HG02610 (cell line): ENCODE measurements at regions not wholly inside any gene's neighbourhood (a gene's known extent, or its start where the extent isn't known, plus 50 kb on each side); places are given as distances from the start of the nearest gene placed in this dataset.

ENCODE experiments used
- ATAC-seq: cut with Tn5 transposase; IDR thresholded peaks from one replicate; pipeline ENCODE4 v1.9.1; 2021; ENCODE audit warnings: mild to moderate bottlenecking, moderate library complexity; ENCODE audit not compliant: unreplicated experiment

GRCh38 chr18:78830826-78831225 lies 148.8 kb upstream of the SALL3 start:
- no peak for ATAC-seq

GRCh38 chr18:78831603-78832002 lies 148.0 kb upstream of the SALL3 start:
- no peak for ATAC-seq

DNA sequence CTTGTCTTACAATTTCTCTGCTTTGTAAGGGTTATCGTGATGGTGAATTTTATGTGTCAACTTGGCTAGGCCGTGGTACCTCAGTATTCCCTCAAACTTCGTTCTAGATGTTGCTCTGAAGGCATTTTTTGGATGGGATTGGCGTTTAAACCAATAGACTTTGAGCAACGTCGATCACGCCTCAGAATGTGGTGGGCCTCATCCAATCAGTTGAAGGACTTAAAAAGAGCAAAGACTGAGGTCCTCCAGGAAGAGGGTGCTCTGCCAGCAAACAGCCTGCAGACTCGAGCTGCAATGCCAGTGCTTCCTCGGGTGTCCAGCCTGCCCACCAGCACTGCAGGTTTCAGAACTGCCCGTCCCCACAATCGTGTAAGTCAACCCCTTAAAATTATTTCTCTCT lies 145.8 kb upstream of the SALL3 start:
- ATAC-seq: no peak

DNA sequence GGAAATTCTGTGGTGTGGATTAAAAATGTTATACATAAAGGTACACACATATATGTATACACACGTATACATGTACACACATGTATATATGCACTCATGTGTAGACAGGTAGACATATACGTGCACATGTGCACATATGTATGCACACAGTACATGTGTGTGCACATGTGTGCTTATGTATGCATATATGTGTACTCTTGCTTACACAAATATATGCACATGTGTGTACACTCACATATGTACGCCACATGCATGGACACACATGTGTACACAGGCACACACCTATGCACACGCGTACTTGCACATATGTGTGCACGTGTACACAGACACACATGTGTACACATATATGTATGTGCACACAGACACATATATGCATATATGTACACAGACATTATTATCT lies 142.8 kb upstream of the SALL3 start:
- ATAC-seq: no peak

- no peak for ATAC-seq
These were observed 141.9 kb upstream of the SALL3 start for GRCh38 chr18:78837754-78838153.

DNA sequence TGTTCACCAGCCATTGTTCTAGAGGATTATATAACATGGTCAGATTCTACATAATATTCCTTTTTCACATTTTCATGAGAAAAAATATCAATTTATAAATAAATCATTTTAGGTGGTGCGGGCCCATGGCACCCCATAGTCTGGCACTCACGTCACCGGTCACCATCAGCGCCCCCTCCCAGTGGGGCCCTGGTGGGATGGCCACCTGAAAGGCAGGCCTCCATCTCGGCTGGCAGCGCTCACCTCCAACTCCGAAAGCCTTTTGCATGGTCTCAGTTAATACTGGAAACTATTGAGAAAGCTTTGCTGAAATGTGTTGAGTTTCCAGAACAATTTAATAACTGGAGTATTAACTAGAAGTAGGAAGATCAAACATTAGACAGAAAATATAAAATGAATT lies 141.4 kb upstream of the SALL3 start:
- no peak for ATAC-seq

- no peak for ATAC-seq
These were observed 130.6 kb upstream of the SALL3 start for GRCh38 chr18:78849046-78849445.

- no peak for ATAC-seq
These were observed 130.2 kb upstream of the SALL3 start for GRCh38 chr18:78849458-78849857.

GRCh38 chr18:78853341-78853740 lies 126.3 kb upstream of the SALL3 start:
- no peak for ATAC-seq

GRCh38 chr18:78855188-78855587 lies 124.4 kb upstream of the SALL3 start:
- ATAC-seq: no peak

GRCh38 chr18:78856569-78857313 lies 122.9 kb upstream of the SALL3 start:
- no peak for ATAC-seq

DNA sequence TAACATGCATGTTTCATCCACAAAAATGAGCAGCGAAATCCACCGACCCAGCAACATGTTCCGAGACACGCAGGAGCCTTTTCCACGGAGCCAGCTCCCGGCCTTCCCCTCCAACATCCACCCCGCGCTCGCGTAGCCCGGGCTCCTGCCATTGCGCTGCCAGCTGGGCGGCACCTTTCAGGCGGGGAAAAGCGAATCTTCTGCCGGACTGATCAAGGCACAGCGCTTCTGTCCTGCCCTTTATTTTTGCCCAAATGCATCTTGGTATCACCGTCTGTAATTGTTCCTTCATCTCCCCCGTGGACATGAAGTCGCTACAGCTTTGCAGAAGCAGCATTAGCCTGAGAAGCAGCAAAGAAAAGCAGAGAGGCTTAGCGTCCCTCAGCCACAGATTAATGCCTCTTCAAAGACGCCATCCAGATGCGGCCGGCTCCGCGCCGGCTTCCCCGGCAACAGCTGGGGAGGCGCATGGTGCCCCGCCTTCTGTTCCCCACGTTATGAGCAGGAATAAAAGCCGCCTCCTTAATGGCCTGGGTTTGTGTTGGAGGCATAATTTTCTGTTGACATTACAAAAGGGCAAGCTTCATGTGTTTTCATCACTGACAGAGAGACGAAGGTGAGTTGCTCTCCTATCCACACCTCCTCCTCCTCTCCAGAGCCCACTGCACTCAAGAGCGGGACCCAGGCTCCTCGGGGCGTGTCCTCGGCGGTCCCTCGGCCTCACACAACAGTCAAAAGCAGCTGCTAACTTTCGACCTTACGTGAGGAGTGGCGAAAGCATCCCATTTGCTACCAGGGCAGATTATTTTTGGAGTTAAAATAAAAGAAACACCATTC lies 122.1 kb upstream of the SALL3 start:
- no peak for ATAC-seq

GRCh38 chr18:78859686-78860085 lies 119.9 kb upstream of the SALL3 start:
- ATAC-seq: no peak

GRCh38 chr18:78860117-78860516 lies 119.5 kb upstream of the SALL3 start:
- ATAC-seq: no peak

DNA sequence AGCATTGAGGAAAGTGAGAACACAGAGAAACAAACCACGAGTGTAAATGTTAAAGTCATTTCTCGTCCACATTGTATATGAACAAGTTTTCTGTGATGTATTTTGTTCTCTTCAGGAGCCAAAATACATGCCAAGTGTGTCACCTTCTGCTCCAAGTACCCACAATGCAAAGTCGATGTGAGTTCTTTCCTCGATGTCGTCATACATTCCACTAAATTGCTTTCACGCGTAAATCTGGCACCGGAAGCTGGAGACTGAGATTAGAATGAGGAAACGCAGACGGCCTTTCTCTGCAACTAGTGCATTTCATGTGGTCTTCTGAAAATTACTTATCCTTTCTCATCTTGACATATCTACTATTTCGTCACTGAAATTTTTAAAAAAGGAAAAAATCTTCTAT lies 118.5 kb upstream of the SALL3 start:
- ATAC-seq: no peak

- ATAC-seq: no peak
These were observed 117.9 kb upstream of the SALL3 start for GRCh38 chr18:78861706-78862105.

- no peak for ATAC-seq
These were observed 117.2 kb upstream of the SALL3 start for GRCh38 chr18:78862395-78862794.

- ATAC-seq: no peak
These were observed 114.5 kb upstream of the SALL3 start for GRCh38 chr18:78865056-78865598.

GRCh38 chr18:78865771-78866310 lies 113.8 kb upstream of the SALL3 start:
- no peak for ATAC-seq

- ATAC-seq: no peak
These were observed 112.5 kb upstream of the SALL3 start for GRCh38 chr18:78867131-78867530.
